CD4-positive, alpha-beta T cell (primary cell): ENCODE measurements at regions not wholly inside any gene's neighbourhood (a gene's known extent, or its start where the extent isn't known, plus 50 kb on each side); places are given as distances from the start of the nearest gene placed in this dataset.

Experiments used
- ATAC-seq: fragments of 200-7000 bp; cut with Tn5 transposase; one replicate; pipeline ENCODE4 v1.10.0; 2022; ENCODE audit warnings: mild to moderate bottlenecking; ENCODE audit not compliant: poor library complexity
- CTCF ChIA-PET: fragments of 350-600 bp; sonication (Branson Sonifier 250); formaldehyde crosslinking; loops from one replicate; lab custom pipeline; 2021; ENCODE audit warnings: antibody characterized with exemption, inconsistent platforms; lab: Charles Lee
- POLR2A ChIA-PET: fragments of 350-600 bp; sonication (Branson Sonifier 250); formaldehyde crosslinking; loops from one replicate; lab custom pipeline; 2021; ENCODE audit warnings: antibody characterized with exemption, inconsistent platforms; lab: Charles Lee
- DNase-seq, 14 experiments: peaks; one replicate each; pipeline ENCODE4 v3.0.0-alpha.2; 2013 to 2020; ENCODE audit warnings: mixed read lengths in 2 of 14
- H3K27ac ChIP-seq, 2 donors: one replicate each; pipeline versions ENCODE4 v1.5.1 to v1.7.0; 2013; ENCODE audit warnings: low read length in 2 of 2, low read depth in 1 of 2, mild to moderate bottlenecking in 1 of 2
- H3K27me3 ChIP-seq, 2 experiments: 1 replicate in 1 of 2; 2 replicates in 1 of 2; pipeline versions ENCODE4 v1.6.1 to v1.7.0; 2013; ENCODE audit warnings: low read length in 2 of 2, control low read depth in 1 of 2, mild to moderate bottlenecking in 1 of 2, moderate library complexity in 1 of 2; ENCODE audit not compliant: insufficient read depth in 2 of 2, control insufficient read depth in 1 of 2
- H3K36me3 ChIP-seq: one replicate; pipeline ENCODE4 v1.6.1; 2013; ENCODE audit warnings: low read length, control low read depth; ENCODE audit not compliant: insufficient read depth
- H3K4me1 ChIP-seq: one replicate; pipeline ENCODE4 v1.6.1; 2013; ENCODE audit warnings: low read length, control low read depth; ENCODE audit not compliant: insufficient read depth
- H3K4me3 ChIP-seq: one replicate; pipeline ENCODE4 v1.5.1; 2013; ENCODE audit warnings: mild to moderate bottlenecking, low read length, moderate library complexity
- H3K9me3 ChIP-seq, 2 experiments: 1 replicate in 1 of 2; 2 replicates in 1 of 2; pipeline versions ENCODE4 v1.6.1 to v1.7.0; 2013; ENCODE audit warnings: low read length in 2 of 2, mild to moderate bottlenecking in 2 of 2, control low read depth in 1 of 2, moderate library complexity in 1 of 2; ENCODE audit not compliant: control insufficient read depth in 1 of 2, insufficient read depth in 1 of 2
- H3K27ac Mint-ChIP-seq: one replicate; pipeline ENCODE4 v1.8.0; 2020; ENCODE audit warnings: mixed read lengths
- H3K27me3 Mint-ChIP-seq: one replicate; pipeline ENCODE4 v1.8.0; 2021; ENCODE audit warnings: mixed read lengths
- H3K36me3 Mint-ChIP-seq: one replicate; pipeline ENCODE4 v1.8.0; 2021; ENCODE audit warnings: low read depth, mixed read lengths
- H3K4me1 Mint-ChIP-seq: one replicate; pipeline ENCODE4 v1.8.0; 2021; ENCODE audit warnings: low read depth, mixed read lengths
- H3K4me3 Mint-ChIP-seq: one replicate; pipeline ENCODE4 v1.8.0; 2020; ENCODE audit warnings: mild to moderate bottlenecking, mixed read lengths
- H3K9me3 Mint-ChIP-seq: one replicate; pipeline ENCODE4 v1.8.0; 2020; ENCODE audit warnings: mixed read lengths
- intact Hi-C, 2 experiments: fragments of 100-400 bp; cut with DNase I in 1 of 2; cut with micrococcal nuclease in 1 of 2; formaldehyde crosslinking; loops; one replicate each; pipeline versions ENCODE4 v1.15.1 to v1.9.0; 2023 to 2025; cut with DNase I, micrococcal nuclease
- TF ChIP-seq, protein P1 (sequence below): fragments of 200-600 bp; IDR thresholded peaks from one replicate; pipeline ENCODE4 v1.8.0; 2022; ENCODE audit warnings: antibody characterized with exemption, mild to moderate bottlenecking

DNA sequence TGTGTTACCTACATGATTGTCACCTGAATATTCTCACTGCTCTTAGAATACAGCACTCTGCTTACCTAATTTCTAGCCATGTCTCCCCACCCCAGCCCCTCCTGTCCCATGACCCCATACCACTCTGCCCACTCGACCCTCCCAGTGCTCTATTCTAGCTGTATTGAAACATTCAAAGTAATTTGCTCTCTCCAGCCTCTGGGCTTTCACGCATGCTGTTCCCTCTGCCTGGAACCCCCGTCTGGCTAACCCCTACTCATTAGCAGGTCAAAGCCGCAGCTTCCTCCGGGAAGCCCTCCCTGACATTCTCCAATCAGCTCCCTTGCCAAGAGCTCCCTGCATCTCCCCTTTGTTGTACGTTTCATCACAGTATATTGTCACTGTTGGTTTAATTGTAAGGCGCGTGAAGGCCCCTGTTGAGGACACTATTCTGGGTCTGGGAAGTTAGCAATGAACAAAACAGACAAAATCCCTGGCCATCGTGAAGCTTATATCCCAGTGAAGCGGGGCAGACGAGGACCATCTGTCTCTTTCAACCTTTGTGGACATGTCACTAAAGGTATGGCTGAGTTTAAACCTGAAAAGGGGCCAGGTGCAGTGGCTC lies 72.3 kb upstream of the LHX1 start:
- Histone ChIP-seq H3K9me3 (no peaks in the 10 kb centered on the region), H3K4me3 (no peak overlapping the region), H3K36me3 (no peaks in the 10 kb centered on the region), H3K27ac (no peak overlapping the region), H3K27me3 (no peaks in the 10 kb centered on the region), H3K4me1 (no peaks in the 10 kb centered on the region)
- H3K36me3 Mint-ChIP-seq, result no peaks in the 10 kb centered on the region
- H3K4me1 Mint-ChIP-seq, result no peaks in the 10 kb centered on the region
- no peak overlapping the region for H3K4me3 Mint-ChIP-seq
- peaks cover 14% of the 10 kb centered on the region for H3K27me3 Mint-ChIP-seq
- no peaks in the 10 kb centered on the region for H3K9me3 Mint-ChIP-seq
- DNase-seq (no peak), ATAC-seq (no peak)
- ChIA-PET CTCF (no interaction called here), POLR2A (no interaction called here)
- intact Hi-C loops, result loop anchor here in 1 of 2 experiments (10.0 kb wide), 1 partner anchor 60 kb away; no protein-coding TSS in a partner anchor
- TF ChIP-seq, protein P1, sequence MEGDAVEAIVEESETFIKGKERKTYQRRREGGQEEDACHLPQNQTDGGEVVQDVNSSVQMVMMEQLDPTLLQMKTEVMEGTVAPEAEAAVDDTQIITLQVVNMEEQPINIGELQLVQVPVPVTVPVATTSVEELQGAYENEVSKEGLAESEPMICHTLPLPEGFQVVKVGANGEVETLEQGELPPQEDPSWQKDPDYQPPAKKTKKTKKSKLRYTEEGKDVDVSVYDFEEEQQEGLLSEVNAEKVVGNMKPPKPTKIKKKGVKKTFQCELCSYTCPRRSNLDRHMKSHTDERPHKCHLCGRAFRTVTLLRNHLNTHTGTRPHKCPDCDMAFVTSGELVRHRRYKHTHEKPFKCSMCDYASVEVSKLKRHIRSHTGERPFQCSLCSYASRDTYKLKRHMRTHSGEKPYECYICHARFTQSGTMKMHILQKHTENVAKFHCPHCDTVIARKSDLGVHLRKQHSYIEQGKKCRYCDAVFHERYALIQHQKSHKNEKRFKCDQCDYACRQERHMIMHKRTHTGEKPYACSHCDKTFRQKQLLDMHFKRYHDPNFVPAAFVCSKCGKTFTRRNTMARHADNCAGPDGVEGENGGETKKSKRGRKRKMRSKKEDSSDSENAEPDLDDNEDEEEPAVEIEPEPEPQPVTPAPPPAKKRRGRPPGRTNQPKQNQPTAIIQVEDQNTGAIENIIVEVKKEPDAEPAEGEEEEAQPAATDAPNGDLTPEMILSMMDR, result no peak
- H3K27ac Mint-ChIP-seq, result no peak overlapping the region

DNA sequence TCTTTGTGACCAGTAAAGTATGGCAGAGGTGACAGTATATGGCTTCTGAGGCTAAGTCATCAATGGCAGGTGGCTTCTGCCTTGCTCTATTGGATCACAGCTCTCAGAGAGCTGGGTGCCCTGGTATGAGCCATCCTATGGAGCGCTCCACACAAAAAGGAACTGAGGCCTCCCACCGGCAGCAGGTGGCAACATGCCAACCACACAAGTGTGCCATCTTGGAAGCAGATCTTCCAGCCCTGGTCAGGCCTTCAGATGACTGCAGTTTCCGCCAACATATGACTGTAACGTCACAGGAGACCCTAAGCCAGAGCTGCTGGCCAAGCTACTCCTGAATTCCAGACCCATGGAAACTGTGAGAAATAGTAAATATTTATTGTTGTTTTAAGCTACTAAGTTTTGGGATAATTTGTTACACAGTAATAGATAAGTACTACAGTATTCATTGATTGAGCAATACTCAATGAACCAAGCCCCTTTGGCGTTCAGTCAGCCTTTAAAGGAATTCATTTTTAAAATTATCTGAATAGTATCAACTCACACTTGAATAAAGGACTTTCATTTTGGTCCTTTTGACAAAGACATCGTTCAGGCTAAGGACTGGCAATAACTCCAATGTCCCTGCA lies 69.4 kb upstream of the LHX1 start:
- Mint-ChIP-seq H3K36me3 (no peaks in the 10 kb centered on the region), H3K27ac (no peak overlapping the region), H3K27me3 (peaks cover 19% of the 10 kb centered on the region), H3K4me3 (no peak overlapping the region), H3K9me3 (no peaks in the 10 kb centered on the region), H3K4me1 (no peaks in the 10 kb centered on the region)
- POLR2A ChIA-PET, result no interaction called here
- H3K4me1 ChIP-seq, result no peaks in the 10 kb centered on the region
- no peak for DNase-seq
- intact Hi-C loops, result loop anchor here in 1 of 2 experiments (10.0 kb wide), 1 partner anchor 63 kb away; no protein-coding TSS in a partner anchor
- ATAC-seq, result no peak
- no peaks in the 10 kb centered on the region for H3K9me3 ChIP-seq
- CTCF ChIA-PET, result no interaction called here
- TF ChIP-seq, protein P1, result no peak
- no peaks in the 10 kb centered on the region for H3K36me3 ChIP-seq
- H3K27me3 ChIP-seq, result no peaks in the 10 kb centered on the region
- H3K27ac ChIP-seq, result no peak overlapping the region
- H3K4me3 ChIP-seq, result no peak overlapping the region

DNA sequence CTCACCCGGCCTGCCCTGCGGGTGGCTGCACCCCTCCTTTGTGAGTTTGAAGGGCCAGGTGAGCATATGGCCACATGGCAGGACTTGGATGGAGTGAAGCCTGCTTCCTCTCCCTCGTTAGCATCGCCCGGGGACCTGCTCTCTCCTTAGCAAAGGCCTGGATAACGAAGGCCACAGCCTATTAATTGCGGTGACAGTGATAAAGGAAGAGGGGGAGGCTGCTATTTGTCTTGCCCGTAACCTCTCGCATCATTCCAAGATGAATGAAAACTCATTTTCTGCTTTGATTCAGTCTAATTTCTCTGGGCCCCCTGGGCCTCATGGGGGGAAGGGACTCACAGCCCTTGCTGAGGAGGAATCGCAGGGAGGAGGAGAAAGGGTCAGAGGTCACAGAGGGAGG lies 68.5 kb upstream of the LHX1 start:
- Histone ChIP-seq H3K36me3 (no peaks in the 10 kb centered on the region), H3K27me3 (no peaks in the 10 kb centered on the region), H3K27ac (no peak overlapping the region), H3K4me1 (no peaks in the 10 kb centered on the region), H3K4me3 (no peak overlapping the region), H3K9me3 (no peaks in the 10 kb centered on the region)
- ATAC-seq, result no peak
- CTCF ChIA-PET, result no interaction called here
- TF ChIP-seq, protein P1, result no peak
- H3K27me3 Mint-ChIP-seq, result peaks cover 19% of the 10 kb centered on the region
- POLR2A ChIA-PET, result no interaction called here
- H3K4me3 Mint-ChIP-seq, result no peak overlapping the region
- intact Hi-C loops, result loop anchor here in 1 of 2 experiments (10.0 kb wide), 1 partner anchor 64 kb away; no protein-coding TSS in a partner anchor
- no peak for DNase-seq
- no peaks in the 10 kb centered on the region for H3K9me3 Mint-ChIP-seq
- H3K36me3 Mint-ChIP-seq, result no peaks in the 10 kb centered on the region
- no peak overlapping the region for H3K27ac Mint-ChIP-seq
- no peaks in the 10 kb centered on the region for H3K4me1 Mint-ChIP-seq
